CD14-positive monocyte (primary cell): ENCODE measurements at regions not wholly inside any gene's neighbourhood (a gene's known extent, or its start where the extent isn't known, plus 50 kb on each side); places are given as distances from the start of the nearest gene placed in this dataset.

Source experiments
- DNase-seq, 3 donors: peaks; one replicate each; pipeline ENCODE4 v3.0.0-alpha.2; 2011 to 2022
- H2AFZ ChIP-seq: 2 replicates; pipeline ENCODE4 v1.6.0; 2012; ENCODE audit warnings: mild to moderate bottlenecking, low read depth, low read length, inconsistent platforms; ENCODE audit not compliant: insufficient read depth, poor library complexity, severe bottlenecking
- H3K27ac ChIP-seq, 2 donors: 1 replicate in 1 of 2; 2 replicates in 1 of 2; pipeline ENCODE4 v1.5.1; 2012 to 2013; ENCODE audit warnings: low read length in 2 of 2, control low read depth in 1 of 2, inconsistent platforms in 1 of 2, low read depth in 1 of 2, mild to moderate bottlenecking in 1 of 2
- H3K27me3 ChIP-seq, 2 donors: one replicate each; pipeline versions ENCODE4 v1.6.0 to v1.6.1; 2011 to 2013; ENCODE audit warnings: low read length in 2 of 2; ENCODE audit not compliant: control insufficient read depth in 2 of 2, insufficient read depth in 2 of 2
- H3K36me3 ChIP-seq, 2 donors: replicated peaks in 1 of 2; 1 replicate in 1 of 2; 2 replicates in 1 of 2; pipeline versions ENCODE4 v1.5.1 to v1.6.1; 2012 to 2013; ENCODE audit warnings: low read length in 2 of 2, control low read depth in 1 of 2, inconsistent platforms in 1 of 2, mild to moderate bottlenecking in 1 of 2; ENCODE audit not compliant: insufficient read depth in 2 of 2, control insufficient read depth in 1 of 2
- H3K4me1 ChIP-seq, 2 donors: 1 replicate in 1 of 2; 2 replicates in 1 of 2; pipeline versions ENCODE4 v1.5.1 to v1.6.1; 2012 to 2013; ENCODE audit warnings: low read length in 2 of 2, control low read depth in 1 of 2, inconsistent platforms in 1 of 2, mild to moderate bottlenecking in 1 of 2, moderate library complexity in 1 of 2; ENCODE audit not compliant: insufficient read depth in 2 of 2, control insufficient read depth in 1 of 2
- H3K4me2 ChIP-seq: replicated peaks from 2 replicates; pipeline ENCODE3; 2012; ENCODE audit warnings: low read length, moderate library complexity, mild to moderate bottlenecking; ENCODE audit not compliant: poor library complexity, severe bottlenecking; ENCODE audit errors: extremely low read depth
- H3K4me3 ChIP-seq, 3 experiments: fragments of 200-600 bp in 1 of 3; sonication (generic) in 1 of 3; replicated peaks in 1 of 3; 1 replicate in 2 of 3; 2 replicates in 1 of 3; pipeline ENCODE4 v1.5.1; 2011 to 2013; ENCODE audit warnings: low read length in 3 of 3, mild to moderate bottlenecking in 3 of 3, control low read depth in 2 of 3, low read depth in 2 of 3, inconsistent platforms in 1 of 3, moderate library complexity in 1 of 3
- H3K79me2 ChIP-seq: 2 replicates; pipeline ENCODE4 v1.6.0; 2012; ENCODE audit warnings: mild to moderate bottlenecking, control low read depth, inconsistent platforms, low read length, moderate library complexity; ENCODE audit not compliant: insufficient read depth
- H3K9ac ChIP-seq: 2 replicates; pipeline ENCODE4 v1.6.0; 2017; ENCODE audit warnings: low read length, mild to moderate bottlenecking; ENCODE audit not compliant: insufficient read depth, poor library complexity, severe bottlenecking
- H3K9me3 ChIP-seq, 2 donors: replicated peaks in 1 of 2; 1 replicate in 1 of 2; 2 replicates in 1 of 2; pipeline versions ENCODE4 v1.5.1 to v1.6.1; 2012 to 2013; ENCODE audit warnings: low read length in 2 of 2, control low read depth in 1 of 2; ENCODE audit not compliant: control insufficient read depth in 1 of 2, insufficient read depth in 1 of 2
- H4K20me1 ChIP-seq: 2 replicates; pipeline ENCODE4 v1.6.0; 2012; ENCODE audit warnings: mild to moderate bottlenecking, low read length, control low read depth, moderate library complexity; ENCODE audit not compliant: insufficient read depth
- H3K27ac Mint-ChIP-seq, 7 donors: one replicate each; pipeline ENCODE4 v1.8.0; 2020; ENCODE audit warnings: mild to moderate bottlenecking in 7 of 7, mixed read lengths in 7 of 7, moderate library complexity in 6 of 7, inconsistent platforms in 2 of 7
- H3K27me3 Mint-ChIP-seq, 3 donors: one replicate each; pipeline ENCODE4 v1.8.0; 2021 to 2022; ENCODE audit warnings: low read depth in 3 of 3, mild to moderate bottlenecking in 3 of 3, mixed read lengths in 3 of 3, moderate library complexity in 3 of 3, inconsistent platforms in 1 of 3
- H3K36me3 Mint-ChIP-seq, 2 donors: one replicate each; pipeline ENCODE4 v1.8.0; 2020; ENCODE audit warnings: mixed read lengths in 2 of 2, inconsistent platforms in 1 of 2, mild to moderate bottlenecking in 1 of 2
- H3K4me1 Mint-ChIP-seq: one replicate; pipeline ENCODE4 v1.8.0; 2020; ENCODE audit warnings: mild to moderate bottlenecking, mixed read lengths
- H3K4me3 Mint-ChIP-seq, 2 donors: one replicate each; pipeline ENCODE4 v1.8.0; 2020; ENCODE audit warnings: mild to moderate bottlenecking in 2 of 2, mixed read lengths in 2 of 2, moderate library complexity in 1 of 2
- H3K9me3 Mint-ChIP-seq, 7 donors: one replicate each; pipeline ENCODE4 v1.8.0; 2020 to 2022; ENCODE audit warnings: mixed read lengths in 7 of 7, mild to moderate bottlenecking in 6 of 7, moderate library complexity in 6 of 7, inconsistent platforms in 2 of 7
- WGBS: methylation state at CpG from one replicate; pipeline ENCODE4 v1.1.5; 2013; ENCODE audit warnings: missing lambda C conversion rate; ENCODE audit not compliant: insufficient coverage; 5-methylcytosine and 5-hydroxymethylcytosine counted together
- intact Hi-C, 2 donors: fragments of 100-400 bp; cut with micrococcal nuclease; formaldehyde crosslinking; loops; one replicate each; pipeline versions ENCODE4 v1.15.0 to v1.15.1; 2023
- TF ChIP-seq, protein P1 (sequence below): fragments of 200-600 bp; IDR thresholded peaks from one replicate; pipeline ENCODE4 v1.8.0; 2022; ENCODE audit warnings: antibody characterized with exemption, mild to moderate bottlenecking

DNA sequence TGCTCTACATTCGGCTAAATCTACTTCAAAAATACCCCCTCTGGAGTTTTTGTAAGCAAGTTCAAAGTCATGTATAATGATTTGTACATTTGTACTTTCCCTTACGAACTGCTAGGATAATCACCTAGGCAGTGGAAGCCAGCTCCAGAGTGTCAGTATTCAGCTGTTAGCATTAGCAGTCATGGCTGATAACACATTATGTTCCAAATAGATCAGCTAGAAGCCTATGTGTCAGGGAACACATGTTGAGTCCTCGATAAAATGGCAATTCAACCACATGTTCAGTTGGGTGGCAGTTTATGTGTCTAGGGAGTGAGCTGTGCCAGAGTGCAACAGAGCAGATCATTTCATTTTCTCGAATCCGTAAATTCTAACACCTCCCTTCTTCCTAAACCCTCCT, 65.8 kb upstream of the KRTAP11-1 start:
- no peak overlapping the region for H3K4me2 ChIP-seq
- H3K27me3 Mint-ChIP-seq, result no peaks in the 10 kb centered on the region
- H3K9me3 Mint-ChIP-seq, result peaks cover 0 to 9% (median 5%) of the 10 kb centered on the region in 7 donors
- DNase-seq, result no peak
- H3K27ac Mint-ChIP-seq, result no peak overlapping the region
- no peak overlapping the region for H3K9ac ChIP-seq
- H3K27ac ChIP-seq, result no peak overlapping the region
- H3K79me2 ChIP-seq, result no peaks in the 10 kb centered on the region
- TF ChIP-seq, protein P1, sequence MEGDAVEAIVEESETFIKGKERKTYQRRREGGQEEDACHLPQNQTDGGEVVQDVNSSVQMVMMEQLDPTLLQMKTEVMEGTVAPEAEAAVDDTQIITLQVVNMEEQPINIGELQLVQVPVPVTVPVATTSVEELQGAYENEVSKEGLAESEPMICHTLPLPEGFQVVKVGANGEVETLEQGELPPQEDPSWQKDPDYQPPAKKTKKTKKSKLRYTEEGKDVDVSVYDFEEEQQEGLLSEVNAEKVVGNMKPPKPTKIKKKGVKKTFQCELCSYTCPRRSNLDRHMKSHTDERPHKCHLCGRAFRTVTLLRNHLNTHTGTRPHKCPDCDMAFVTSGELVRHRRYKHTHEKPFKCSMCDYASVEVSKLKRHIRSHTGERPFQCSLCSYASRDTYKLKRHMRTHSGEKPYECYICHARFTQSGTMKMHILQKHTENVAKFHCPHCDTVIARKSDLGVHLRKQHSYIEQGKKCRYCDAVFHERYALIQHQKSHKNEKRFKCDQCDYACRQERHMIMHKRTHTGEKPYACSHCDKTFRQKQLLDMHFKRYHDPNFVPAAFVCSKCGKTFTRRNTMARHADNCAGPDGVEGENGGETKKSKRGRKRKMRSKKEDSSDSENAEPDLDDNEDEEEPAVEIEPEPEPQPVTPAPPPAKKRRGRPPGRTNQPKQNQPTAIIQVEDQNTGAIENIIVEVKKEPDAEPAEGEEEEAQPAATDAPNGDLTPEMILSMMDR, result no peak
- H3K4me1 ChIP-seq, result no peaks in the 10 kb centered on the region
- no peaks in the 10 kb centered on the region for H3K9me3 ChIP-seq
- no peak overlapping the region for H3K4me3 Mint-ChIP-seq
- no peaks in the 10 kb centered on the region for H3K4me1 Mint-ChIP-seq
- H4K20me1 ChIP-seq, result no peaks in the 10 kb centered on the region
- no peaks in the 10 kb centered on the region for H3K36me3 Mint-ChIP-seq
- H3K36me3 ChIP-seq, result no peaks in the 10 kb centered on the region
- H2AFZ ChIP-seq, result no peak overlapping the region
- no peaks in the 10 kb centered on the region for H3K27me3 ChIP-seq
- no peak overlapping the region for H3K4me3 ChIP-seq
- intact Hi-C loops, result no loop called here
- WGBS, result 90% methylated on average over 2 of the region's 5 CpGs

DNA sequence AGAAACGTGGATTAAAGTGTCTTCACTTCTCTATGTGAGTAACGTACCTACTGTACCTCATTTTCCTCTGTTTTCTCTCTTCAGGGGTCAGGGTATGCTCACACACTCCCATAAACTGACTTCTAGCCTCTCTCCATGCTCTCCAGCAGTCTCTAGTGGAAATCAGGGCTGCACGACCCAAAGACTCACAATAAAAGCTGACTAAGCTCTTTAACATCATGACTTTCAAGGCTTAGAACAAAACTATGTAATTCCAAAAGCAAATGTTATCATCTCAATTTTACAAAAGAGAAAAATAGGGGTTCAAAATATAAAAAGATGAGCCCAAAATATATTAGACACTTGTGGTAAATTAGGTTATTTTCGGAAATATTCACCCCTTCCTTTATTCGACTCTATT, 62.5 kb upstream of the KRTAP11-1 start:
- WGBS, result 85% methylated on average over 3 of the region's 5 CpGs
- H3K4me1 ChIP-seq, result no peaks in the 10 kb centered on the region
- intact Hi-C loops, result no loop called here

More for the DNA sequence above, 62.5 kb upstream of the KRTAP11-1 start:
- H3K27me3 ChIP-seq, result no peaks in the 10 kb centered on the region
- no peak for DNase-seq
- H4K20me1 ChIP-seq, result no peaks in the 10 kb centered on the region
- H2AFZ ChIP-seq, result no peak overlapping the region
- no peak overlapping the region for H3K4me3 Mint-ChIP-seq
- H3K9ac ChIP-seq, result no peak overlapping the region
- H3K27ac Mint-ChIP-seq, result no peak overlapping the region
- no peak overlapping the region for H3K4me2 ChIP-seq
- no peaks in the 10 kb centered on the region for H3K79me2 ChIP-seq
- peaks cover 2 to 18% (median 6%) of the 10 kb centered on the region in 7 donors for H3K9me3 Mint-ChIP-seq
- TF ChIP-seq, protein P1, result no peak
- H3K27me3 Mint-ChIP-seq, result no peaks in the 10 kb centered on the region
- H3K36me3 Mint-ChIP-seq, result no peaks in the 10 kb centered on the region
- H3K9me3 ChIP-seq, result peaks cover 0 to 2% of the 10 kb centered on the region in 2 donors
- no peaks in the 10 kb centered on the region for H3K4me1 Mint-ChIP-seq
- H3K27ac ChIP-seq, result no peak overlapping the region
- no peaks in the 10 kb centered on the region for H3K36me3 ChIP-seq
- H3K4me3 ChIP-seq, result no peak overlapping the region
